ENCODE measurements at regions not wholly inside any gene's neighbourhood (a gene's known extent, or its start where the extent isn't known, plus 50 kb on each side); places are given as distances from the start of the nearest gene placed in this dataset.

DNA sequence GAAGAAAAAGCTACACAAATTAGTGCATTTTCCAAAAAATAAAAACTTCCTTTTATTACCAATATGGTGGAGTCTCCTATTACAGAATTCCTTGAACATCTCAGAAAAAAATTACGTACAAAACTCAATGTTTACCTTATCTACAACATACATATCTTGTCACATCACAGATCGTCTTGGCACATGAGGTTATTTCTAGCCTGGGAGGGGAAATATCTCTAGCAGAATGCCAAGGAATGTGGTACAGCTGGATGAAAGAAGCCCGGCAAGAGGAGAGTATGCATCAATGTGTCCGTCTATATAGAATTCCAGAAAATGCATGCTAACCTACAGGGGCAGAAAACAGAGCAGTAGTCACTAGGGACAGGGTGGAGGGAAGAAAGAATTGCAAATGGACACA lies 443.8 kb downstream of the ZSWIM6 start:
- TF ChIP-seq, protein P1, sequence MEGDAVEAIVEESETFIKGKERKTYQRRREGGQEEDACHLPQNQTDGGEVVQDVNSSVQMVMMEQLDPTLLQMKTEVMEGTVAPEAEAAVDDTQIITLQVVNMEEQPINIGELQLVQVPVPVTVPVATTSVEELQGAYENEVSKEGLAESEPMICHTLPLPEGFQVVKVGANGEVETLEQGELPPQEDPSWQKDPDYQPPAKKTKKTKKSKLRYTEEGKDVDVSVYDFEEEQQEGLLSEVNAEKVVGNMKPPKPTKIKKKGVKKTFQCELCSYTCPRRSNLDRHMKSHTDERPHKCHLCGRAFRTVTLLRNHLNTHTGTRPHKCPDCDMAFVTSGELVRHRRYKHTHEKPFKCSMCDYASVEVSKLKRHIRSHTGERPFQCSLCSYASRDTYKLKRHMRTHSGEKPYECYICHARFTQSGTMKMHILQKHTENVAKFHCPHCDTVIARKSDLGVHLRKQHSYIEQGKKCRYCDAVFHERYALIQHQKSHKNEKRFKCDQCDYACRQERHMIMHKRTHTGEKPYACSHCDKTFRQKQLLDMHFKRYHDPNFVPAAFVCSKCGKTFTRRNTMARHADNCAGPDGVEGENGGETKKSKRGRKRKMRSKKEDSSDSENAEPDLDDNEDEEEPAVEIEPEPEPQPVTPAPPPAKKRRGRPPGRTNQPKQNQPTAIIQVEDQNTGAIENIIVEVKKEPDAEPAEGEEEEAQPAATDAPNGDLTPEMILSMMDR (IDR thresholded peaks at IDR 0.05): no peak
- no peak for TF ChIP-seq POLR2A (IDR thresholded peaks at IDR 0.05)
